Stimulated activated CD8-positive, alpha-beta memory T cell treated with anti-CD3 and anti-CD28 coated beads, Interleukin-7, amount 100 ng/mL, for 48 hours (primary cell): ENCODE measurements at regions not wholly inside any gene's neighbourhood (a gene's known extent, or its start where the extent isn't known, plus 50 kb on each side); places are given as distances from the start of the nearest gene placed in this dataset.

ENCODE experiments used
- DNase-seq, 2 donors: peaks; one replicate each; pipeline ENCODE4 v3.0.0-alpha.2; 2020; ENCODE audit warnings: low read depth in 1 of 2; ENCODE audit errors: extremely low read depth in 1 of 2

DNA sequence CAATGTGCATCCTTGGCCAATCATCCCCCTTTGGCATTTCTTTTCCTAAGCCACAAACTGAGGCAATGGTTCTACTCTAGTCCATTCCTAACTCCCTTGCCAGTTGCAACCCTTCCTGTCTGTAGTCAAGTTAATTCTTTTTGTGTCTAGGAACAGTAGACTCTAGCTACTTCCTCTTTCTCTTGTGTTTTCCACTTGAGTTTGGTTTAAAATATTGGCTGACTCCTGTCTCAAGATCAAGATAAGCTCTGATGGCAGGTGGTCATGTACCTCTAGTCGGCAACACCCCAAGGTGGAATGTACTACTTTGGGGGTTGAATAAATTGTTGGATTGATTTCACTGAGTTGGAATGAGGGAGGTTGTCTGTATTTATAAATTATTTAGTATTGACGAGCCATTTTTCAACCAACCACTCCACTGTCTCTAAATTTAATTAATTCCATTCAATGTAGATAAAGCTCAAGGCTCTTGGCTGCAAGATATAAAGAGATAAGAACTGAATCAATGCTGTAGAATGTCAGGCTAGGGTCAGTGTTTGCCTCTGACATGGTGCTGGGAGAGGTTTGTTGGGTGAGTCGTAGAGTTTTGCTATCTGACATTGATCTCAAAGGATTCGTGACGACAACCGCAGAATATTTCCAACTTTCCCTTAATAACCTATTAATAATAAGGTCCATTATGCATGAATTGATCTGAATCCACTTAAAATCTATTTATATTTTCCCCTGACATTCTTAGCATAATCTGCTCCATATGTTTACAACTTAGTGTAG is 188.7 kb upstream of the APCDD1 start:
- no peak for DNase-seq

GRCh38 chr18:10266334-10266590 is 188.2 kb upstream of the APCDD1 start:
- no peak for DNase-seq

GRCh38 chr18:10269261-10269660 is 185.2 kb upstream of the APCDD1 start:
- no peak for DNase-seq

GRCh38 chr18:10270151-10270571 is 184.3 kb upstream of the APCDD1 start:
- no peak for DNase-seq

DNA sequence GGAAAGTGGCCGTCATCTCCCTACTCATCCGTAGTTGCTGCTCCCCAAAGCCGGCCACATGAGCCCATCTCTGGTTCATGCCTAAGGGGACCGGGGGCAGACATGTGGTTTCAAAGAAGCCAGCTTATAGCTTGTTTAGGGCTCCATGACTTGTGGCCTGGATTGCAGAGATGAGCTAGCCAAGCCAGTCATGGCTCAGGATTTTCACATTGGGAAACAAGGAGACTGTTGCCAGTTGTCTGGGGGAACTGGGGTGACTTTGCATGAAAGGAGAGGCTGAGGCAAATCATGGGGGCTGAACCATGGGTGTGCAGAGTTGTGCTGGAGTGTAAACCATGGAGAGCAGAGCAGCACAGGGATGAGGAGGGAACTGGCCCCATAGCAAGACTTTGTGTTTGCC is 183.0 kb upstream of the APCDD1 start:
- no peak for DNase-seq

DNA sequence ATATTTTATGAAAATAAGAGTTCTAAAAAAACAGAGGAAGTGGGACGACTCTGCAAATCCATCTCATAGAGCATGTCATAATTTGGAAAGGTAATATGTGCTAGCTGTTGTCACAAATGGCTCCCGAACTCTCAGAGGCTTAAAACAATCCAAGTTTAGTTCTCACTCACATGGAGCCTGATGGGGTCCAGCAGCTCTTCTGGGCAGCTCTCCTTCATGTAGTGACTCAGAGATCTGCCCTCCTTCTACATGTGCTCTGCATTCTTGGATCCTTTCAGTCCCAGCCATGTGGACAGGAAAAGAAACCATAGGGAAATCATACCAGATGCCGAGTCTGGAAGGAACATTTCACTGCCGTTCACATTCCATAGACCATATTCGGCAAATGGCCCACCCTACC is 180.1 kb upstream of the APCDD1 start:
- no peak for DNase-seq

DNA sequence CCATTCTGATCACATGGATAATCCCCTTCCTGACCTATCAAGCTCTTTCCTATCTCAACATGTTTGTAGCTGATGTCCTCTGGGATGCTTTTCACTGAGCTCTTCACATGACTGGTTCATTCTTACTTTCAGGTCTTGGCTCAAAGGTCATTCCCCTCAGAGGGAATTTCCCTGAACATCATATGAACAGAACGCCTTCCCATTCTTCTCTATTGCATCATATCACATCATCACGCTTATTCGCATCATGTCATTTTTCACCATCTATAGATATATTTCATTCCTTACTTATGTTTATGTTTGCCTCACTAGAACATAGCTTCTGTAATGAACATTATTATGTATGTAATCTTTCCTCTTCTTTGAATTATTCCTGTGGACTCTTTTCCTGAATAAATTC is 178.9 kb upstream of the APCDD1 start:
- DNase-seq: no peak

- no peak for DNase-seq
These were observed 176.2 kb upstream of the APCDD1 start for GRCh38 chr18:10278265-10278664.

- DNase-seq: no peak
These were observed 175.0 kb upstream of the APCDD1 start for GRCh38 chr18:10279471-10279870.

- DNase-seq: no peak
These were observed 174.4 kb upstream of the APCDD1 start for GRCh38 chr18:10279905-10280644.

DNA sequence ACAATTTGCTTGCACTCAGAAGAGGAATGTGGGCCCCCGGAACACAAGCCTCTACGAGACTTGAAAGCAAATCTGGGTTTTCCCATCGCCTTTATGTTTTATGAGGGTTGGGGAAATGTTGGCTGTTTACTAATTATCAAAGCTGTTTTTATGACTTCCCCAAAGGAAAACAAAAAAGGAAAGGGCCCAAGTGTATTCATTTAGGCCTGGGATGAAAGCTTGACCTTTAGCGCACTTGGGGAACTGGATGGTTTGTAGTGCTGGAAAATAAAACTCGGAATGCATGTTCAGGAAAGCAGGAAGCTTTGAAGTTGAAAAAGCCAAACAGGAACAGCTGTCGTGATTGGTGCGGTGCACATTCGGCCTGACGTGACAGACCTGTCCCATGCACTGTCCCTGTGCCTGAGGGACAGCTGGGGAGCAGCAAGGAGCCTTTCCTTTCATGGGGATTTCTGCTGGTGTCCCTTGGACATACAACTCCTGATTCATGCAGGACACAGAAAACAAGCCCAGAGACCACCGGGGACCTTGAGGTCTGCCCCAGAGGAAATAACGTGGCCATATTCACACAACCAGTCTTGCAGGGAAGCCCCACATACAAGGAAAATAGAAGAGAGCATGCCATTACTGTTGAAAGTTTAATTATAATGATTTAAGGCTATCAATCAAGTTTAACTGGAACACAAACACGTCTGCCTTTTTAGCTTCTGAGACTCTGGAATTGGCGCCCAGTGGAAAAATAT is 169.7 kb upstream of the APCDD1 start:
- no peak for DNase-seq

DNA sequence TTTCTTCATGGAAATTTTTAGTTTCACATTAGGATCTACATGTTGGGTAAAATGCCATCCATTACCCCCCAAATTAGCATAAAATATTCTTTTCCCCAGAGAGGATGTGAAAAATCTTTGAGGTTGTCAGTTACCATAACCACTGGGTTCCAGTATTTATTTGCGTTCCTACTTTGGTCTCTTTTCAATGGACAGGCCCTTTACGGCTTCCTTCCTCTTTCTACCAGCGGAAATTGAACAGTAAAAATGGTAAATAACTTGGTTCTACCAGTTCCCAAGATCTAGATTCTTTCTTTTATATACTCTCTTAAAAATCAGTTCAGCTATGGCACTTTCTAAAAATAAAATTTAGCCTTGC is 169.2 kb upstream of the APCDD1 start:
- DNase-seq: no peak

DNA sequence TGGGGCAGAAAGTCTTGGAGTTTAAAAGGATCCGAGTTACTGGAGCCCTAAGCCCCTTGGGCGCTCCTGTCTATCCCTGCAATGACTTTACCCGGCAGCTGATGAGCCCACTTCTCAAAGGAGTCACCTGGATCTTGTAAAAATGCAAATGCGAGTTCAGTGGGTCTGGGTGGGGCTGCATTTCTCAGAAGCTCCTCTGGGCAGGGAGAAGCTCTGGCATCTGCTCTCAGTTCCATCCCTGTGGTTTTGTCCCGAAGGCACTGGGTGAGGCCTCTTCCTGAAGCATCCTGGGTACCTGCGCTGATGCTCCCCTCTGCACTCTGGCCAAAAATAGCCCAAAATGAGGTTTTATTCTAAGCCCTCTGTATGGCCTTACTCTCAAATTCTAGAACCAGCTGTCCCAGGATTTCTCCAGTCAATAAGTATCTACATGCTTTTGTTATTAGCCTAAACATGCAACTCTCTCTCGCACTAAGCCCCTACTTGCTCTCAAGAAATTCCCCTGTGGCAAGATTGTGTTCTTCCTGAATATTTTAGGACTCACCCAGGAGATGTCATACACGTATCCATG is 167.8 kb upstream of the APCDD1 start:
- no peak for DNase-seq

DNA sequence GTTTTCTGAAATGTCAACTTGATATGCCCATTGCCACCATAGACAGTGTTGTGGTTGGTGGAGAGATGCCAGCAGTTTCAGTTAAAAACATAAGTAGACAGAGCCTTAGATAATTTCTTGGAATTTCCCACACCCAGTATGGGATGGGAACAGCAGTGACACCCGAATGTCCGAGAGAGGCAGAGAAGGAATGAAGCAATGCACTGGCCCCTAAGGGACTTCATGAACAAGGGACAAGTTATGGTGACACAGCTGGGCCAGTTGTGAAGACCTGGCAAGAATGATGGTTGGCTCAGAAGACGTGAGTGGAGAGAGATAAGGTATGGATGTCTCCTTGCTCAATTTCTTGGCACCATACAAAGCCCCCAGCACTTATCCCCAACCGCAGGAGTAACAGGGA is 165.2 kb upstream of the APCDD1 start:
- DNase-seq: no peak

- no peak for DNase-seq
These were observed 164.3 kb upstream of the APCDD1 start for GRCh38 chr18:10289951-10290637.

DNA sequence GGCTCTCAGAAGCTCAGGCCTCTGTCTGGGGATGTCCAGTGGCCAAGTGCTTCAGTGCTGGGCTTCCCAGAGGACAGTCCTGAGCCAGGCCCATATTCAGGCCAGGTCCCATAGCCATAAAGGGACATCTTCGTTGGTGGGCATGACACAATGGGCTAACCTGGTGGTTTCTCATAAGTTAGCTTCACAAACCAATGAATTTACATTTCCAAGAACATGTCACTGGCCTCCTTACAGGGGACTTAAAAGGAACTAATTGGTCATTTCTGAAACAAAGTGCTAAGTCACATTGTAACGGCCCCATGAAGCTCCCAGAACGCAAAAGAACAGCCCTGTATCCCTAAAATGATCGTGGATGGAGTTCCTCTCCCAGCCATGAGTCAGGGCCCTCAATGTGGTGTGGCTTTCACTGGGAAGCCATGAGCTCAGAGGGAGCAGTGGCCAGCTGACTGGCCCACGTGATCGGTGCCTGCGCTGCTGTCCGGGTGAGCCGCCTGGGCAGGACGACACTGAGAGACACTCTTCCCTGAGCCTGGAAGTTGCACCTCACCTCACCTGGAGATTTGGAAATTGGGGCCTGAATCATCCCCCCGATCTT is 163.7 kb upstream of the APCDD1 start:
- no peak for DNase-seq

GRCh38 chr18:10291568-10291981 is 162.9 kb upstream of the APCDD1 start:
- no peak for DNase-seq

DNA sequence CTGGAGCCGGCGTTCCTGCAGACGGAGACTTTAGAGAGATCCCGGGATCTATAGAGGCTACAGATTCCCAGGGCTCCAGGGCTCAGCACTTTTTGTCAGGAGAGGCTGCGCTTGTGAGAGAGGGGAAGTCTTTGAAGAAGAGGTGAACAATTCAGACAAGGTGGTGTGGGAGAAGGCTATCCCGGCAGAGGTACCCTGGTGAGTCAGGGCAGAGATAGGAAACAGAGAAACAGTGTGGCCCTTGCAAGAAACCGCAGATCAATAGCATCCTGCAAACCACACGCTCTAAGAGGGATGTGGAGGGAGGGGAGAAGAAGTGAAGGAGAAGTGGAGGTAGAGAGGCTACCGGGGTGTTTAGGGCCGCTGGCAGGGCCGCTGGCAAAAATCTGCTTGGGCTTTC is 160.5 kb upstream of the APCDD1 start:
- DNase-seq: no peak

GRCh38 chr18:10295751-10296150 is 158.7 kb upstream of the APCDD1 start:
- no peak for DNase-seq

DNA sequence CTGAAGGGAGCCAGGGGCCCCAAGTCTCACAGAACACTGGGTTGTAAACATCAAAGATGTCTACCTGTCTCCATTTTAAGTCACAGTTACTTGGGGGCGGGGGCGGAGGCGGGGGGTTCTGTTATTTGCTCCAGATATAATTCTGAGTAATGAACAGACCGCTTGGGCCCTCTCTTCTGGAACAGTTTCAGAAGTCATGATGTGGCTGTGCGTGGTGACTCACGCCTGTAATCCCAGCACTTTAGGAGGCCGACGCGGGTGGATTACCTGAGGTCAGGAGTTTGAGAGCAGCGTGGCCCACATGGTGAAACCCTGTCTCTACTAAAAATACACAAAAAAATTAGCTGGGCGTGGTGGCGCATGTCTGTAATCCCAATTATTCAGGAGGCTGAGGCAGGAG is 157.9 kb upstream of the APCDD1 start:
- no peak for DNase-seq

DNA sequence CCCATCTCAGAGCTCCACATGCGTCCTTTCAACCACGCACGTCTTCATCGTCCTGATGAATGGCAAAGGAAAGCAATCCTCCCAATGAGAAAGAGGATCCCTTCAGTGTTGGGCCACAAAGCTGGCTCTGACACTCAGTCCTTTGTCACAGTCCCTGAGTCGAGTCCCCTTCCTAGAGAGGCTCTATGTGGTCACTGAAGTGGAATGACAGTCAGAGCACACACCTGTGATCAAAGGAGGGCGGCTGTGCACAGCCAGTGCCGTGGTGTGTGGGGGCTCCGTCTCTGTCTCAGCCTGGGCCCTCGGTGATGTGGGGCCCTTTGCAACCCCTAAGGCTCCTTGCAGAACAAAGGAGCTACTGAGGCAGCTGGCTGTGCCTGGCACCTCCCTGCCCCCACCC is 157.3 kb upstream of the APCDD1 start:
- DNase-seq: no peak
